NCI-H446 (cell line): ENCODE measurements at regions not wholly inside any gene's neighbourhood (a gene's known extent, or its start where the extent isn't known, plus 50 kb on each side); places are given as distances from the start of the nearest gene placed in this dataset.
"Not testable (repeated sequence)": the region's sequence is repeated elsewhere in the genome, so short reads cannot be mapped to it uniquely, and the experiment has no call there.

Source experiments
- DNase-seq, 2 experiments: peaks; one replicate each; lab custom pipeline; 2025; lab: John Stamatoyannopoulos, UW

DNA sequence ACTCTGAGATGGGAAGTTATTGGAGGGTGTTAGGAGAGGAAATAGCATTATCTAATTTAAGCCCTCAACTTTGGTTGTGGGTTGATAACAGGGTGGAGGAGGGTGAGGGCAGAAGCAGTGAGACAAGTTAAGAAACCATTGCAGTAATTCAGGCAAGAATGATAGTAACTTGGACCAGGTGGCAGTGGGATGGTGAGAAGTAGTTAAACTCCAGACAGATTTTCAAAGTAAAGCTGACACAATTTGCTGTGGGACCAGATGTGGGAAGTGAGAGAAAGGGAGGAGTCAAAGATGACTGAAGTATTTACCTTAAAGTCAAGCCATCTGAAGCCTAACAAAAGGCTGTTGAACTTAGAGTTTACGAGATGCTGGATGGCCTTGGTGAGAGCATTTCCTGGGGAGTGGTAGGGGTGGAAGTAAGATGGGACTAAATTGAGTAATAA lies 163.2 kb upstream of the KLF7 start:
- no peak for DNase-seq

GRCh38 chr2:207330912-207331311 lies 165.2 kb upstream of the KLF7 start:
- DNase-seq, result peak in 1 of 2 experiments; percentile 28

DNA sequence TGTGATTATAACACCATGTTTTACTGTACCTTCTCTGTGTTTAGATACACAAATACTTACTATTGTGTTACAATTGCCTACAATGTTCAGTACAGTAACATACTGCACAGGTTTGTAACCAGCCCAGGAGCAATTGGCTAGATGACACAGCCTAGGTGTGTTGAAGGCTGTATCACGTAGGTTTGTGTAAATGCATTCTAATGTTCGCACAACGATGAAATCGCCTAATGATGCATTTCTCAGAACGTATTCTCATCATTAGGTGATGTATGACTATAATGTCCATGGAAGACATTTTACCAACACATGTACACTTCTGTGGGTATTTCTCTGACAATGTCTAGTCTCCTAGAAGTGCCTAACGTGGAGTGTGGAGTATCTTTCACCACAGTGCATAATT lies 165.9 kb upstream of the KLF7 start:
- DNase-seq, result no peak

DNA sequence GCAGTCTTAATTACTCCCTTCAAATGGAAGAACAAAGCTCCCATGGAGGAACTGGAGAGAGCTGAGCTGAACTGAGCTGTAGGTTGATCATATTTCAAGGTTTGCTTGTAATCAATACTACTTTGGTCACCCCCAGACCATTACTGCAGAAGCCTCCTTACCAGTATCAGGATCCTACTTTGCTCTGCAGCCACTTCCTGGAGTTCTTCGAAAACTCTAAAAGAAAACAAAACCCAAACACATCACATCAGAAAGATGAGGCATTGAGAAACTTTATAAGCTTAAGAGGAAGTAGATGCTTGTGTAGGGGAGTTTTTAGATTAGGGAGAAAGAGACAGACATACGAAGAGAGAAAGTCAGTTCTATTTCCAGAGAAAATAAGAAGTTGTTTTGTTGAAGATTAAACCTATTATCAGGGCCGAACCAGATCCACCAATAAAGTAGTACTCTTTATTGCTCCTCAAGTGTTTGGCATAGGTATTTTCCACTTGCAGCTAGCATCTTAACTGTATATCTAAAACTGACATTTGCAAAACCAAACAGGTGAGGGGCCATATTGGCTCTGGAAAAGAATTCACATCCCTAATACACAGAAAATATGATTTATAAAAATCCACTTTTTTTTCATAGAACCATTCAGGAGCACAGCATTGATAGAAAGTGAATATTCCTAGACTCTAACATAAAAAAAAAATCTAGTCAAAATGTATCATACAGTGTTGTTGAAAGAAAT lies 166.9 kb upstream of the KLF7 start:
- no peak for DNase-seq

DNA sequence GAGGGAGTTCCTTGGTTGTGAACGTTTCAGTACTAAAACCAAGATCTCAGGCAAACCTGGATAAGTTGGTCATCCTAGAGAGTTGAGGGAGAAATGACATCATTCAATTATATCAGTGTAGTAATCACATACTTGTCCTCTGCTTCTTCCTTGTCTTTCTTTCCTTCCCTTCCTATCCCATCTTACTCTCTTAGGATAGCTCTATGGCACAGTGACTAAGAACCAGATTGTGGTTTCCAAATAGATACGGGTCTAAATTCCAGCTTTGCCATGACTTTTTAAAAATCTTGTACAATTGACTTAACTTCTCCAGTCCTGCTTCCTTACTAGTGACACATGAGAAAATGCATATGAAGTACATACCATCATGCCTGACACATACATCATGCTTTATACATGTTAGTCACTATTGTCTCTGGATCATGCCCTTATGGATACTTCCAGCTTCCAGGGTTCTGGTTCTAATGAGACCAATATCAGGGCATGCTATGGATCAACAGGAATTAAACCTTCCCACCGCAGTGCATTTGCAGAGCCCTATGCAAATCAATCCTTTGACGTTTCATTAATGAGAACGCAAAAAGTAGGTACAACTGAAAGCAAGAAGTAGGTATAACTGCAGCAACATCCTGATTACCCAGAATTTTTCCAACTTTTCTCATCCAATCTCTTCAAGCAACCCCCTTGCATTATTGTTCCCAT lies 168.0 kb upstream of the KLF7 start:
- no peak for DNase-seq

- DNase-seq, result no peak
Measured at GRCh38 chr2:207334301-207334623, 168.5 kb upstream of the KLF7 start.

DNA sequence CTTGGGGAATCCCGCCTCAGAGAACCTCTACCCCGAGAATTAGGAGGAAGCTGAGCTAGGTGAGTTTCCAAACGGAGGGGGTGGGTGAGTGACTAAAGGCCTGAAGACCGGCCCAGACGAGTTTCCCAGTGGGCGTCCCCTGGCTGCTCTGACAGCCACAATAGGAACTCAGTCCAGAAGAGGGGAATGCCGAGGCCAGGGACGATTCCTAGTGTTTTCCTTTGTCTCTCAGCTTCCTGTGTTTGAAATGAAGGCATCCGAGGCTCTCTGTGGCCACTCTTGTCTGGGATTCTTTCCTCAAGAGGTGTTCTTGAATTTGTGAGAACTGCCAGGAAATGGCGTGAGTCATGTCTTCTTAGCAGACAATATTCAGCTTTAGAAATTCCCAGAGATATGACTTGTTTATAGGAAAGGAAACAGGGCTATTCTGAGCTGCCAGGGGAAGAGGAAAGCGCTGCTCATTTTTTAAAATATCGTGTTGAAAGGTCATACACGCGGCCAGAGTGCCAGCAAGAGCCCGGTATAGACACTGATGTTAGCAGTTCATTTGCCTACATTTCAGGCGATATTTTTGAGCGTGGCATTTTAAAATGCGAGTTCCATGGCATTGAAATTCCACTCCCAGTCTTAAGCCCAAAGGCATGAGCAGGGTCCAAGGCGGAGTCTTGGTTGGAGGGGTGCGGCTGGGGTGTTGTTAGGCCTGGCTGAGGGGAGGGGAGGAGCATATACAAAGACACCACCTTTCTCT lies 169.1 kb upstream of the KLF7 start:
- no peak for DNase-seq

DNA sequence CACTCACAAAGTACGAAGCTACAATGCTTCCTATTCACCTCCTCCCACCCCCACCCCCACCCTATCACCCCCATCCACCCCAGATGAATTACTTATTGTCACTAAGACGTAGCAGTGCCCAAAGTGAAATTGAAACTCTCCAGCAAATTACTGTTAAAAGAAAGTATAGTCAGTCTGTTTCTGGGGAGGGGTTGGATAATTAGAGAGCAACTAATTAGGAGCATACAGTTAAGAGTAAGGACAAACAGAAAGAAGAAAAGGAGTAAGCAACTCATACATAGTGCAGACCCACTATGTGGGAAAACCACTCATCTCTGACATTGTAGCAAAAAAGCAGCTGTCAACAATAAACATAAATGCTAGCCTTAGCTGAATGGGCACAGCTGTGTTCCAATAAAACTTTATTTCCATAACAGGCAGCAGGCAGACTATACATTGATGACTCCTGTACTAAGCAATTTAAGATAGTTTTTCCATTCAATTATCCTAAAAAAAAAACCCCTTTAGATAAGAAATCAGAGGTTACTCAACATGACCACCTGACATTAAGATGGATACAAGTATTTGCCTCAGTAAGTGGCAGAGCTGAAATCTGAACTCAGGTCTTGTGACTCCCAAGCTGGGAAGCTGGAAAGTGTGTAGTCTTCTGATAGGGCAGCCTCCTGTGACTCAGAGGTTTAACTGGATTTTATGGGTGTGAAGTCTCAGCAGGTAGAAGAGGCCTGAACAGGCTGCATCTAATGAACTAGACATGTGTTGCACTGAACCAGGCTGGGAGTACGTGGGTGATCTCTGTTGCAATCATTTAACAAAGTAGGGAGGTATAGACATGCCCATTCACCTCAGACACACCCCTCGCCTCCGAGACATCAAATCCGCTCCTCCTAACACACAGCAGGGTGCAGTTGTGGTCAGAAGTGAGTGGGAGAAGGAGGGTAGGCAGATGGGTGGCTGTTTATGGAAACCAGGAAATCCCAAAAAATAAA lies 171.8 kb upstream of the KLF7 start:
- DNase-seq, result no peak

GRCh38 chr2:207338220-207338607 lies 172.5 kb upstream of the KLF7 start:
- no peak for DNase-seq

DNA sequence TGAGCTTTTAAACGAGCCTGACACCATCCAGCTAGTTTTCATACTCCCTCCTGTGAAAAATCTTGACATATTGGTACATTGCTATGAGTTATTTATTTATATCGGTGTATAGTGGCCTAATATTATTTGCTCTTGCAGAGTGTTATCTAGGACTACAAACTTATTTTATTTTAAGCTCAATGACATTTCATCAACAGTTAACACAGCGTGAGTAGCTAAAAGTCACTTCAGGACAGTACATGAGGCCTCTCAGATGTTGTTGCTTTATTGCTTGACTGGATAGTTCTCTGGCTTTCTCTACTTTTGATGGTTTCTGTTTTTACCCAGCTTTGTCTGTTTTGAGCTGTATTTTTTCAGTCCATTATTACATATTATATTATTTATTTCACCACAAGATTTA lies 172.9 kb upstream of the KLF7 start:
- no peak for DNase-seq

GRCh38 chr2:207341112-207341750 lies 175.5 kb upstream of the KLF7 start:
- no peak for DNase-seq

DNA sequence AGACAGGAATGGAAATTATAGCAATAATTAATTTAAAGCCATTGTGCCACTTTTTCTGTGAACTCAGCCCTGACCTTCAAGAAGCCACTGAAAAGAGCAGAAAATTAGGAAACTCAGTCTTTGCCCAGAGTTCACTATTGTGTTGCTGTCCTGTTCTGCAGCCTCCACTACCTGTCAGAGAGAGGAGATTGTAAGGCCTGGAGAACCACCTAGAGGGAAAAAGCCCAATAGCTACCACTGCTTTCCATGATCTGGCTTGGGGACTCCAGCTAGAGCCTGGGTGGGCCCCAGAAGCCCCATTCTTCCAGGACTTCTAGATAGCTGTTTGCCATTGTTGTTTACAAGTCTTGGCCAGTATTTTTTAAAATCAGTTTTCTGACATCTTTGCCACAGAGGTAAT lies 176.1 kb upstream of the KLF7 start:
- DNase-seq, result no peak

DNA sequence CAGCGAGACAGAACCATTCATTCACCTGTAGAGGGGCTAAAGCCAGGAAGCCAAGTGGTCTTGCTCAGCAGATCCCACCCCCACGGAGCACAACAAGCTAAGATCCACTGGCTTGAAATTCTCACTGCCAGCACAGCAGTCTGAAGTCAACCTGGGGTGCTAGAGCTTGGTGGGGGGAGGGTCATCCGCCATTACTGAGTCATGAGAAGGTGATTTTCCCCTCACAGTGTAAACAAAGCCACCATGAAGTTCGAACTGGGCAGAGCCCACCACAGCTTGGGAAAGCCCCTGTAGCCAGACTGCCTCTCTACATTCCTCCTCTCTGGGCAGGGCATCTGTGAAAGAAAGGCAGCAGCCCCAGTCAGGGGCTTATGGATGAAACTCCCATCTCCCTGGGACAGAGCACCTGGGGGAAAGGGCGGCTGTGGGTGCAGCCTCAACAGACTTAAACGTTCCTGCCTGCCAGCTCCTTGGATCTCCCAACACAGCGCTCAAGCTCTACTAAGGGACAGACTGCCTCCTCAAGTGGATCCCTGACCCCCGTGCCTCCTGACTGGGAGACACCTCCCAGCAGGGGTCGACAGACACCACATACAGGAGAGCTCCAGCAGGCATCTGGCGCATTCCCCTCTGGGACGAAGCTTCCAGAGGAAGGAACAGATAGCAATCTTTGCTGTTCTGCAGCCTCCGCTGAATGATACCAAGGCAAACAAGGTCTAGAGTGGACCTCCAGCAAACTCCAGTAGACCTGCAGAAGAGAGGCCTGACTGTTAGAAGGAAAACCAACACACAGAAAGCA lies 179.0 kb upstream of the KLF7 start:
- not testable (repeated sequence) for DNase-seq

GRCh38 chr2:207351171-207351570 lies 178.6 kb upstream of the CREB1 start:
- DNase-seq, result no peak

GRCh38 chr2:207352978-207353671 lies 176.6 kb upstream of the CREB1 start:
- DNase-seq, result peak in 1 of 2 experiments; percentile 8

- DNase-seq, result no peak
Measured at GRCh38 chr2:207353836-207354235, 175.9 kb upstream of the CREB1 start.

- DNase-seq, result no peak
Measured at GRCh38 chr2:207354462-207354861, 175.3 kb upstream of the CREB1 start.

DNA sequence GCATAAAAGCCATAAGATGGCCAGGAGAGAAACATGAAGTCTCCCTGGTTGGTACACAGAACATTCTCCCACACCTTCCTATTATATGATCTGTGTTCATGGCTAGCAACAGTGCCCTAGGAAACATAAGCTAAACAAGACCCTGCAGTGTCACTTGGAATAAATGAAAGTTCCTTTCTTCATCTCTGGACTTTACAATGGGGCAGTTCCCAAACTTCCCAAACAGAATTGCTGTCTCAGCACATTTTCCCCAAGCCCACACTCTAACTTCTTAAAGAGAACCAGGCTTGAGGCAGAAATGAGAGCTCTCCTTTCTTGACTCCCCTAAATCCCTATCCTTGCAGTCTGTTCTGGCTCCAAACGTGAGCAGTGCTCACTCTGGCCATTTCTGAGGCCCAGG lies 173.2 kb upstream of the CREB1 start:
- no peak for DNase-seq

- DNase-seq, result no peak
Measured at GRCh38 chr2:207357216-207357615, 172.5 kb upstream of the CREB1 start.

DNA sequence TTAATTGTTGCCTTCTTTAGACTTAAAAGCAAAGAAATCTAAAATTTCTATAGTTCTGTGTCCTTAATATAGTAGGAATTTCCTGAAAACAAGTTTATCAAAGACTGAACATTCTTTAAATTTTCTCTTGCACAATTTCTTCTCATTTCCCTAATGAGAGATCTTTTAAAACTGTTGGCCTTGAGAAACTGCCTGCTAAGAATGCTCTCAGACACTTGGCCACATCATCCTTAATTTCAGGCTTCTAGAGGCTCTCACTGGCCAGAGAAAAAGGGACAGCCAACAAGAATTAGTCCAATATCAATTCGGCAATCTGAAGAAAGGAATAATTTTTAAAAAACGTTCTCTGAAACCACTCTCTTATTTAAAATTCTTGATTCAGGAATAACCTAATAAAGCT lies 167.0 kb upstream of the CREB1 start:
- no peak for DNase-seq
